WTC11 (cell line): ENCODE measurements at regions not wholly inside any gene's neighbourhood (a gene's known extent, or its start where the extent isn't known, plus 50 kb on each side); places are given as distances from the start of the nearest gene placed in this dataset.

Experiments used
- ATAC-seq: fragments of 200-7000 bp; cut with Tn5 transposase; 2 replicates; pipeline ENCODE4 v1.10.0; 2021; ENCODE audit warnings: mild to moderate bottlenecking, moderate library complexity
- CTCF ChIA-PET: fragments of 300-600 bp; sonication (Branson Sonifier 250); formaldehyde crosslinking; loops from one replicate; lab custom pipeline; 2021; ENCODE audit warnings: antibody characterized with exemption; lab: Charles Lee
- POLR2A ChIA-PET: fragments of 350-600 bp; sonication (Branson Sonifier 250); formaldehyde crosslinking; loops from one replicate; lab custom pipeline; 2021; ENCODE audit warnings: antibody characterized with exemption; lab: Charles Lee
- DNase-seq: peaks from one replicate; pipeline ENCODE4 v3.0.0; 2021; ENCODE audit warnings: low spot score
- H3K27ac Mint-ChIP-seq: 2 replicates; pipeline ENCODE4 v1.8.0; 2021; ENCODE audit warnings: mixed read lengths
- H3K27me3 Mint-ChIP-seq: 2 replicates; pipeline ENCODE4 v1.8.0; 2021; ENCODE audit warnings: low read depth, mild to moderate bottlenecking, moderate library complexity, mixed read lengths
- H3K36me3 Mint-ChIP-seq: 2 replicates; pipeline ENCODE4 v1.8.0; 2021; ENCODE audit warnings: mixed read lengths
- H3K4me1 Mint-ChIP-seq: 2 replicates; pipeline ENCODE4 v1.8.0; 2022; ENCODE audit warnings: mixed read lengths
- H3K4me3 Mint-ChIP-seq: 2 replicates; pipeline ENCODE4 v1.8.0; 2021; ENCODE audit warnings: mild to moderate bottlenecking, moderate library complexity, mixed read lengths
- H3K9me3 Mint-ChIP-seq: 2 replicates; pipeline ENCODE4 v1.8.0; 2021; ENCODE audit warnings: mixed read lengths
- ATF2 ChIP-seq: sonication (generic); formaldehyde crosslinking; IDR thresholded peaks from 2 replicates; pipeline ENCODE4 v1.8.1; 2022; ENCODE audit warnings: low read depth, missing genetic modification reagents, borderline replicate concordance
- CREB1 ChIP-seq: sonication (generic); formaldehyde crosslinking; IDR thresholded peaks from 2 replicates; pipeline ENCODE4 v1.8.0; 2023; ENCODE audit warnings: mild to moderate bottlenecking, missing genetic modification reagents
- CREM ChIP-seq: sonication (generic); formaldehyde crosslinking; IDR thresholded peaks from 2 replicates; pipeline ENCODE4 v1.8.1; 2022; ENCODE audit warnings: mild to moderate bottlenecking, missing genetic modification reagents, moderate library complexity
- ERG ChIP-seq: fragments of 250-450 bp; sonication (Bioruptor Pico); IDR thresholded peaks from 2 replicates; pipeline ENCODE4 v1.8.0; 2021; ENCODE audit warnings: mild to moderate bottlenecking
- ESRRA ChIP-seq: sonication (generic); formaldehyde crosslinking; IDR thresholded peaks from 2 replicates; pipeline ENCODE4 v1.8.1; 2022; ENCODE audit warnings: mild to moderate bottlenecking, missing genetic modification reagents, borderline replicate concordance
- HMGXB4 ChIP-seq: sonication (generic); formaldehyde crosslinking; IDR thresholded peaks from 2 replicates; pipeline ENCODE4 v1.8.1; 2023; ENCODE audit warnings: mild to moderate bottlenecking, moderate library complexity, missing genetic modification reagents
- JAZF1 ChIP-seq: fragments of 250-450 bp; sonication (Bioruptor Pico); IDR thresholded peaks from 2 replicates; pipeline ENCODE4 v1.9.0; 2021; ENCODE audit warnings: moderate library complexity, mild to moderate bottlenecking, inconsistent platforms
- MAX ChIP-seq: sonication (generic); formaldehyde crosslinking; IDR thresholded peaks from 2 replicates; pipeline ENCODE4 v1.8.0; 2022; ENCODE audit warnings: mild to moderate bottlenecking, missing genetic modification reagents
- MYBL2 ChIP-seq: sonication (generic); formaldehyde crosslinking; IDR thresholded peaks from 2 replicates; pipeline ENCODE4 v1.8.1; 2023; ENCODE audit warnings: mild to moderate bottlenecking, moderate library complexity, missing genetic modification reagents
- NFYB ChIP-seq: sonication (generic); formaldehyde crosslinking; conservative IDR thresholded peaks from 2 replicates; pipeline ENCODE4 v1.8.0; 2022; ENCODE audit warnings: low read depth, missing genetic modification reagents
- NR3C1 ChIP-seq: sonication (generic); formaldehyde crosslinking; conservative IDR thresholded peaks from 2 replicates; pipeline ENCODE4 v1.8.1; 2023; ENCODE audit warnings: low read depth, mild to moderate bottlenecking, missing genetic modification reagents
- PREB ChIP-seq: sonication (generic); formaldehyde crosslinking; IDR thresholded peaks from 2 replicates; pipeline ENCODE4 v1.8.1; 2022; ENCODE audit warnings: mild to moderate bottlenecking, missing genetic modification reagents, moderate library complexity, borderline replicate concordance
- RORB ChIP-seq: fragments of 250-450 bp; sonication (Bioruptor Pico); IDR thresholded peaks from 2 replicates; pipeline ENCODE4 v1.9.0; 2021; ENCODE audit warnings: mild to moderate bottlenecking
- SMAD3 ChIP-seq: sonication (generic); formaldehyde crosslinking; IDR thresholded peaks from 2 replicates; pipeline ENCODE4 v1.8.0; 2022; ENCODE audit warnings: missing genetic modification reagents, mild to moderate bottlenecking, borderline replicate concordance
- SP1 ChIP-seq: sonication (generic); formaldehyde crosslinking; conservative IDR thresholded peaks from 2 replicates; pipeline ENCODE4 v1.8.1; 2022; ENCODE audit warnings: missing genetic modification reagents
- TEAD1 ChIP-seq: sonication (generic); formaldehyde crosslinking; IDR thresholded peaks from 2 replicates; pipeline ENCODE4 v1.8.0; 2022; ENCODE audit warnings: mild to moderate bottlenecking, missing genetic modification reagents
- USF1 ChIP-seq: sonication (generic); formaldehyde crosslinking; IDR thresholded peaks from 2 replicates; pipeline ENCODE4 v1.8.0; 2022; ENCODE audit warnings: mild to moderate bottlenecking, missing genetic modification reagents
- ZBTB21 ChIP-seq: sonication (generic); formaldehyde crosslinking; IDR thresholded peaks from 2 replicates; pipeline ENCODE4 v1.8.1; 2023; ENCODE audit warnings: mild to moderate bottlenecking, missing genetic modification reagents, borderline replicate concordance
- ZNF219 ChIP-seq: sonication (generic); formaldehyde crosslinking; IDR thresholded peaks from 2 replicates; pipeline ENCODE4 v1.8.0; 2023; ENCODE audit warnings: missing genetic modification reagents, mild to moderate bottlenecking, borderline replicate concordance
- ZNF263 ChIP-seq: sonication (generic); formaldehyde crosslinking; IDR thresholded peaks from 2 replicates; pipeline ENCODE4 v1.8.1; 2022; ENCODE audit warnings: low read depth, mild to moderate bottlenecking, moderate library complexity, missing genetic modification reagents
- TF ChIP-seq, protein P1 (sequence below): fragments of 250-450 bp; sonication (Bioruptor Pico); IDR thresholded peaks from 2 replicates; pipeline ENCODE4 v1.9.0; 2021; ENCODE audit warnings: moderate library complexity, mild to moderate bottlenecking, inconsistent platforms, borderline replicate concordance
- TF ChIP-seq, protein P2 (sequence below): sonication (generic); formaldehyde crosslinking; IDR thresholded peaks from 2 replicates; pipeline ENCODE4 v1.8.0; 2023; ENCODE audit warnings: missing genetic modification reagents, mild to moderate bottlenecking, borderline replicate concordance

GRCh38 chr18:78922856-78923255 is 56.8 kb upstream of the SALL3 start:
- Mint-ChIP-seq H3K9me3 (peaks cover 12% of the 10 kb centered on the region), H3K27ac (no peak overlapping the region), H3K4me3 (no peak overlapping the region), H3K4me1 (no peaks in the 10 kb centered on the region), H3K27me3 (no peaks in the 10 kb centered on the region; the same call in 1 of the 2 replicates), H3K36me3 (no peaks in the 10 kb centered on the region)
- ATAC-seq (no peak), DNase-seq (no peak)
- ChIA-PET POLR2A (no interaction called here), CTCF (no interaction called here)
- TF ChIP-seq HMGXB4 (CRISPR knock-in tag): no peak
- TF ChIP-seq NR3C1 (CRISPR knock-in tag): no peak
- TF ChIP-seq PREB (CRISPR knock-in tag): no peak
- no peak for TF ChIP-seq NFYB (CRISPR knock-in tag)
- TF ChIP-seq MYBL2 (CRISPR knock-in tag): no peak
- TF ChIP-seq, protein P1, sequence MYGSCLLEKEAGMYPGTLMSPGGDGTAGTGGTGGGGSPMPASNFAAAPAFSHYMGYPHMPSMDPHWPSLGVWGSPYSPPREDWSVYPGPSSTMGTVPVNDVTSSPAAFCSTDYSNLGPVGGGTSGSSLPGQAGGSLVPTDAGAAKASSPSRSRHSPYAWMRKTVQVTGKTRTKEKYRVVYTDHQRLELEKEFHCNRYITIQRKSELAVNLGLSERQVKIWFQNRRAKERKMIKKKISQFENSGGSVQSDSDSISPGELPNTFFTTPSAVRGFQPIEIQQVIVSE (CRISPR knock-in tag): no peak
- no peak for TF ChIP-seq ERG (CRISPR knock-in tag)
- TF ChIP-seq ZBTB21 (CRISPR knock-in tag): no peak
- TF ChIP-seq RORB: no peak
- no peak for TF ChIP-seq TEAD1 (CRISPR knock-in tag)
- TF ChIP-seq CREB1: no peak
- no peak for TF ChIP-seq ESRRA (CRISPR knock-in tag)
- TF ChIP-seq ATF2: no peak
- TF ChIP-seq ZNF219 (CRISPR knock-in tag): no peak
- TF ChIP-seq ZNF263 (CRISPR knock-in tag): no peak
- no peak for TF ChIP-seq USF1 (CRISPR knock-in tag)
- no peak for TF ChIP-seq SMAD3

DNA sequence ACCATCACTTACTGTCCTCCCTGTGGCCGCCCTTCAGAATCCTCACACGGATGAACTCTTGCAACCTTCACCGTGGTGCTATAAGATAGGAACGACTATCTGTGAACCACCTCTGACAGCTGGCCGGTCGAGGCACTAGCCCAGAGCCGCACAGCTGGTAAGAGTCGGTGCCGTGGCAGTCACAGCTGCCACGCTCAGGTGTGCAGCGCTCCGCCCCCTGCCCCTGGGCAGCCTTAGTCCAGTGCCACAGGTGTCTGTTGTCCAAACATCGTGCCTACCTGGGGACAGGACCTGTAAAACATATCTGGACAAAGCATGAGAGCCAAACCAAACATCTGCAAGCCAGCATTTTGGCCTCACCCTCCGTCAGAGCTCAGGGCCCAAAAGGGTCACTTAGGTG is 55.3 kb upstream of the SALL3 start:
- Mint-ChIP-seq H3K4me1 (no peaks in the 10 kb centered on the region), H3K36me3 (0 out of 2 replicates have a peak, but pooled peaks cover 5% of the 10 kb centered on the region), H3K4me3 (no peak overlapping the region), H3K27me3 (no peaks in the 10 kb centered on the region; the same call in 1 of the 2 replicates), H3K9me3 (peaks cover 12% of the 10 kb centered on the region), H3K27ac (no peak overlapping the region)
- DNase-seq (no peak), ATAC-seq (no peak)
- POLR2A ChIA-PET: no interaction called here
- CTCF ChIA-PET: no interaction called here
- TF ChIP-seq SP1: no peak
- no peak for TF ChIP-seq JAZF1 (CRISPR knock-in tag)
- TF ChIP-seq ESRRA (CRISPR knock-in tag): no peak
- no peak for TF ChIP-seq ZBTB21 (CRISPR knock-in tag)
- no peak for TF ChIP-seq MAX (CRISPR knock-in tag)
- TF ChIP-seq, protein P2, sequence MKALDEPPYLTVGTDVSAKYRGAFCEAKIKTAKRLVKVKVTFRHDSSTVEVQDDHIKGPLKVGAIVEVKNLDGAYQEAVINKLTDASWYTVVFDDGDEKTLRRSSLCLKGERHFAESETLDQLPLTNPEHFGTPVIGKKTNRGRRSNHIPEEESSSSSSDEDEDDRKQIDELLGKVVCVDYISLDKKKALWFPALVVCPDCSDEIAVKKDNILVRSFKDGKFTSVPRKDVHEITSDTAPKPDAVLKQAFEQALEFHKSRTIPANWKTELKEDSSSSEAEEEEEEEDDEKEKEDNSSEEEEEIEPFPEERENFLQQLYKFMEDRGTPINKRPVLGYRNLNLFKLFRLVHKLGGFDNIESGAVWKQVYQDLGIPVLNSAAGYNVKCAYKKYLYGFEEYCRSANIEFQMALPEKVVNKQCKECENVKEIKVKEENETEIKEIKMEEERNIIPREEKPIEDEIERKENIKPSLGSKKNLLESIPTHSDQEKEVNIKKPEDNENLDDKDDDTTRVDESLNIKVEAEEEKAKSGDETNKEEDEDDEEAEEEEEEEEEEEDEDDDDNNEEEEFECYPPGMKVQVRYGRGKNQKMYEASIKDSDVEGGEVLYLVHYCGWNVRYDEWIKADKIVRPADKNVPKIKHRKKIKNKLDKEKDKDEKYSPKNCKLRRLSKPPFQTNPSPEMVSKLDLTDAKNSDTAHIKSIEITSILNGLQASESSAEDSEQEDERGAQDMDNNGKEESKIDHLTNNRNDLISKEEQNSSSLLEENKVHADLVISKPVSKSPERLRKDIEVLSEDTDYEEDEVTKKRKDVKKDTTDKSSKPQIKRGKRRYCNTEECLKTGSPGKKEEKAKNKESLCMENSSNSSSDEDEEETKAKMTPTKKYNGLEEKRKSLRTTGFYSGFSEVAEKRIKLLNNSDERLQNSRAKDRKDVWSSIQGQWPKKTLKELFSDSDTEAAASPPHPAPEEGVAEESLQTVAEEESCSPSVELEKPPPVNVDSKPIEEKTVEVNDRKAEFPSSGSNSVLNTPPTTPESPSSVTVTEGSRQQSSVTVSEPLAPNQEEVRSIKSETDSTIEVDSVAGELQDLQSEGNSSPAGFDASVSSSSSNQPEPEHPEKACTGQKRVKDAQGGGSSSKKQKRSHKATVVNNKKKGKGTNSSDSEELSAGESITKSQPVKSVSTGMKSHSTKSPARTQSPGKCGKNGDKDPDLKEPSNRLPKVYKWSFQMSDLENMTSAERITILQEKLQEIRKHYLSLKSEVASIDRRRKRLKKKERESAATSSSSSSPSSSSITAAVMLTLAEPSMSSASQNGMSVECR: no peak
- no peak for TF ChIP-seq CREM (CRISPR knock-in tag)
